Mesothelial cell of epicardium (in vitro differentiated cells): ENCODE measurements at regions not wholly inside any gene's neighbourhood (a gene's known extent, or its start where the extent isn't known, plus 50 kb on each side); places are given as distances from the start of the nearest gene placed in this dataset.
A peak's percentile ranks its signal among the peaks of the same experiment; 100 is the strongest.
"Not testable (repeated sequence)": the region's sequence is repeated elsewhere in the genome, so short reads cannot be mapped to it uniquely, and the experiment has no call there.

ENCODE experiments used
- DNase-seq, 2 experiments: peaks; one replicate each; pipeline ENCODE4 v3.0.0; 2021; ENCODE audit warnings: low spot score in 2 of 2; ENCODE audit not compliant: unreplicated experiment in 2 of 2
- H3K27ac Mint-ChIP-seq: 2 replicates; pipeline ENCODE4 v1.8.0; 2021; ENCODE audit warnings: mixed read lengths
- H3K27me3 Mint-ChIP-seq: 2 replicates; pipeline ENCODE4 v1.8.0; 2021; ENCODE audit warnings: low read depth, mixed read lengths
- H3K36me3 Mint-ChIP-seq: 2 replicates; pipeline ENCODE4 v1.8.0; 2021; ENCODE audit warnings: mixed read lengths
- H3K4me1 Mint-ChIP-seq: 2 replicates; pipeline ENCODE4 v1.8.0; 2021; ENCODE audit warnings: mixed read lengths
- H3K4me3 Mint-ChIP-seq: 2 replicates; pipeline ENCODE4 v1.8.0; 2021; ENCODE audit warnings: mild to moderate bottlenecking, moderate library complexity, mixed read lengths
- H3K9me3 Mint-ChIP-seq: 2 replicates; pipeline ENCODE4 v1.8.0; 2021; ENCODE audit warnings: mixed read lengths
- TF ChIP-seq, protein P1 (sequence below): fragments of 200-600 bp; sonication (generic); IDR thresholded peaks from one replicate; pipeline ENCODE4 v1.5.0; 2021; ENCODE audit warnings: antibody characterized with exemption; ENCODE audit not compliant: unreplicated experiment

GRCh38 chr11:27229511-27230191 is 133.4 kb downstream of the CCDC34 start:
- H3K27ac Mint-ChIP-seq, result no peak overlapping the region
- TF ChIP-seq, protein P1, sequence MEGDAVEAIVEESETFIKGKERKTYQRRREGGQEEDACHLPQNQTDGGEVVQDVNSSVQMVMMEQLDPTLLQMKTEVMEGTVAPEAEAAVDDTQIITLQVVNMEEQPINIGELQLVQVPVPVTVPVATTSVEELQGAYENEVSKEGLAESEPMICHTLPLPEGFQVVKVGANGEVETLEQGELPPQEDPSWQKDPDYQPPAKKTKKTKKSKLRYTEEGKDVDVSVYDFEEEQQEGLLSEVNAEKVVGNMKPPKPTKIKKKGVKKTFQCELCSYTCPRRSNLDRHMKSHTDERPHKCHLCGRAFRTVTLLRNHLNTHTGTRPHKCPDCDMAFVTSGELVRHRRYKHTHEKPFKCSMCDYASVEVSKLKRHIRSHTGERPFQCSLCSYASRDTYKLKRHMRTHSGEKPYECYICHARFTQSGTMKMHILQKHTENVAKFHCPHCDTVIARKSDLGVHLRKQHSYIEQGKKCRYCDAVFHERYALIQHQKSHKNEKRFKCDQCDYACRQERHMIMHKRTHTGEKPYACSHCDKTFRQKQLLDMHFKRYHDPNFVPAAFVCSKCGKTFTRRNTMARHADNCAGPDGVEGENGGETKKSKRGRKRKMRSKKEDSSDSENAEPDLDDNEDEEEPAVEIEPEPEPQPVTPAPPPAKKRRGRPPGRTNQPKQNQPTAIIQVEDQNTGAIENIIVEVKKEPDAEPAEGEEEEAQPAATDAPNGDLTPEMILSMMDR, result no peak
- peaks cover 42% of the 10 kb centered on the region for H3K4me1 Mint-ChIP-seq
- no peak overlapping the region for H3K4me3 Mint-ChIP-seq
- H3K36me3 Mint-ChIP-seq, result no peaks in the 10 kb centered on the region
- H3K27me3 Mint-ChIP-seq, result no peaks in the 10 kb centered on the region
- no peak for DNase-seq
- H3K9me3 Mint-ChIP-seq, result peaks cover 9% of the 10 kb centered on the region

DNA sequence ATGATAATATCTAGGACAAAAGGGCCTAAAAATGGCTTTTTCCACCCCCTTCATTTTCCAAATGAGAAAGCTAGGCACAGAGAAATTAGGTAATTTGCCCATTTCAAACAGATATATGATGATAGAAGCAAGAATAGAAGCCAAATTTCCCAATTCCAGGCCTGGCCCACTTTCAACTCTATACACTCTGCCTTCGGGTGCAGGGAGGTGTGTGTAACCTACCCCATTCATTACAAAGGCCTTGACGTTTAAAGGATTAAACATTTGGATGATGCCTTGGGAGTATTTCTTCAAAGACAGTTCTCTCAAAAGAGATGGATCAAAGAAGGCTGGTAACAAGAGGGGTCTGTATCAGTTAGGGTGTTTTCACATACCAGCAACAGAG is 134.1 kb downstream of the CCDC34 start:
- no peak for DNase-seq
- H3K4me1 Mint-ChIP-seq, result peaks cover 36% of the 10 kb centered on the region
- H3K27ac Mint-ChIP-seq, result peak overlapping the region; percentile 58
- TF ChIP-seq, protein P1, result no peak
- H3K9me3 Mint-ChIP-seq, result peaks cover 9% of the 10 kb centered on the region
- no peaks in the 10 kb centered on the region for H3K27me3 Mint-ChIP-seq
- no peak overlapping the region for H3K4me3 Mint-ChIP-seq
- no peaks in the 10 kb centered on the region for H3K36me3 Mint-ChIP-seq

DNA sequence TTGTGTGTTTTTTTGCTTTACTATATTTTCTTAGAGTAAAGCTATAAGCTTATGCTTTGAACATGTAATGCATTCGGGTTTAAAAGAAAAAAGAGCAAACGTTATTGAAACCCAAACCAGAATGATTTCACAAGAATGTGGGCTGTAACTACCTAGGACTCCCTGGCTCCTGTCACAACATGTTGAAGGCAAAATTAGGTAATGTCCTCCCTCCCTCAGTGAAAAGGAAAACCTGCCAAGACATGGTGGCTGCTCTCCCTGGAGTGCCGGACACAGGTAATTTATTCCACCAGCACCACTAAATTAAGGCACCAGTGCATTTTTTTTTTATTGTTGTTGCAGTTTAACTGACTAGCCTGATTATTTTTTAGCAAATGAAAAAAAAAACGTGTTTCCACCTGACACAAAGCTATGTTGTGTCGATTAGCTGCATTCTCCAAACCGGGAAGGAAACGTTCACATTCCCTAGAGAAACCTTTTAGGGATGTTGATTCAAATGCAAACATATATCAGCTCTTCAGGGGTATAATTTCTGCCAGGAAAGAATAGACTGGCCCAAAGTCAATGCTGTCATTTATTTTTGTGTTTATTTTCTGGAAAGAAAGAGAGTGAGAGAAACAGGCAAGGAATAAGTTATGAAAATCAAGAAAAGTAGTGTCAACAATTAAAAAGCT is 134.6 kb downstream of the CCDC34 start:
- no peak for DNase-seq
- peak overlapping the region; percentile 6 for H3K4me3 Mint-ChIP-seq
- H3K27ac Mint-ChIP-seq, result peak overlapping the region; percentile 58

GRCh38 chr11:27227736-27228135 is 135.3 kb downstream of the CCDC34 start:
- Mint-ChIP-seq H3K36me3 (no peaks in the 10 kb centered on the region), H3K4me3 (no peak overlapping the region), H3K9me3 (peaks cover 9% of the 10 kb centered on the region), H3K27ac (peak overlapping the region; percentile 58), H3K27me3 (no peaks in the 10 kb centered on the region), H3K4me1 (peaks cover 32% of the 10 kb centered on the region)
- DNase-seq, result no peak
- TF ChIP-seq, protein P1, result no peak

More for the DNA sequence above, 134.6 kb downstream of the CCDC34 start:
- Mint-ChIP-seq H3K4me1 (peaks cover 32% of the 10 kb centered on the region), H3K36me3 (no peaks in the 10 kb centered on the region), H3K27me3 (no peaks in the 10 kb centered on the region), H3K9me3 (peaks cover 9% of the 10 kb centered on the region)
- TF ChIP-seq, protein P1, result no peak

DNA sequence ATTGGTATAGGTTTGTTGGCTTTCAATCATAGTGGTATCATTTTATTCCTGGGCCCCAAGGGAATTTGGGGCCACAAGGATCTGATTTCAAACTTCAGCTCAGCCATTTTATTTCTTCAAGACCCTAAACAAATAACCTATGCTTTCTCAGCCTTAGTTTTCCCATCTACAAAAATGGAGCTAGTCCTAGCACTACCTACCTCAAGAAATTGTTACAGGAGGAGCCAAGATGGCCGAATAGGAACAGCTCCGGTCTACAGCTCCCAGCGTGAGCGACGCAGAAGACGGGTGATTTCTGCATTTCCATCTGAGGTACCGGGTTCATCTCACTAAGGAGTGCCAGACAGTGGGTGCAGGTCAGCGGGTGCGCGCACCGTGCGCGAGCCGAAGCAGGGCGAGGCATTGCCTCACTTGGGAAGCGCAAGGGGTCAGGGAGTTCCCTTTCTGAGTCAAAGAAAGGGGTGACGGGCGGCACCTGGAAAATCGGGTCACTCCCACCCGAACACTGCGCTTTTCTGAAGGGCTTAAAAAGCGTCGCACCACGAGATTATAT is 143.5 kb downstream of the CCDC34 start:
- not testable (repeated sequence) for H3K9me3 Mint-ChIP-seq, DNase-seq, H3K36me3 Mint-ChIP-seq, H3K27me3 Mint-ChIP-seq
- Mint-ChIP-seq H3K4me3 (peak overlapping the region; percentile 87), H3K4me1 (peaks cover 42% of the 10 kb centered on the region), H3K27ac (peak overlapping the region; percentile 94)

GRCh38 chr11:27218421-27219038 is 144.5 kb downstream of the CCDC34 start:
- peak overlapping the region; percentile 94 for H3K27ac Mint-ChIP-seq
- H3K4me1 Mint-ChIP-seq, result peaks cover 47% of the 10 kb centered on the region
- TF ChIP-seq, protein P1, result no peak
- DNase-seq, result no peak
- no peaks in the 10 kb centered on the region for H3K9me3 Mint-ChIP-seq
- peak overlapping the region; percentile 87 for H3K4me3 Mint-ChIP-seq
- H3K36me3 Mint-ChIP-seq, result no peaks in the 10 kb centered on the region
- H3K27me3 Mint-ChIP-seq, result no peaks in the 10 kb centered on the region
